ENCODE measurements at regions not wholly inside any gene's neighbourhood (a gene's known extent, or its start where the extent isn't known, plus 50 kb on each side); places are given as distances from the start of the nearest gene placed in this dataset.

GRCh38 chr4:184331268-184331995 is 113.8 kb upstream of the ENPP6 start:
- TF ChIP-seq SIN3A (IDR thresholded peaks at IDR 0.05; ENCODE audit: borderline replicate concordance, insufficient read depth, low read depth, low read length) (no peak), CTCF (IDR thresholded peaks at IDR 0.05) (no peak), REST (IDR thresholded peaks at IDR 0.05; ENCODE audit: insufficient read depth in 1 of 2, low read depth in 2 of 2, low read length in 1 of 2) (no peak)

Data from Panc1 (cell line).